Endodermal cell (in vitro differentiated cells): ENCODE measurements at regions not wholly inside any gene's neighbourhood (a gene's known extent, or its start where the extent isn't known, plus 50 kb on each side); places are given as distances from the start of the nearest gene placed in this dataset.

Experiments used
- DNase-seq: peaks from one replicate; pipeline ENCODE4 v3.0.0-alpha.2; 2017
- H3K27ac ChIP-seq: 2 replicates; pipeline ENCODE4 v1.5.1; 2013; ENCODE audit warnings: mild to moderate bottlenecking, low read depth, low read length, moderate library complexity
- H3K27me3 ChIP-seq: 2 replicates; pipeline ENCODE4 v1.6.1; 2013; ENCODE audit warnings: mild to moderate bottlenecking, low read length, moderate library complexity; ENCODE audit not compliant: insufficient read depth, control insufficient read depth, poor library complexity, severe bottlenecking
- H3K36me3 ChIP-seq: 2 replicates; pipeline ENCODE4 v1.7.0; 2013; ENCODE audit warnings: mild to moderate bottlenecking, low read length, moderate library complexity; ENCODE audit not compliant: control insufficient read depth, insufficient read depth
- H3K4me1 ChIP-seq: one replicate; pipeline ENCODE4 v1.7.0; 2013; ENCODE audit warnings: low read length; ENCODE audit not compliant: control insufficient read depth, insufficient read depth
- H3K4me3 ChIP-seq: 2 replicates; pipeline ENCODE4 v1.5.1; 2013; ENCODE audit warnings: mild to moderate bottlenecking, low read length, moderate library complexity
- H3K9ac ChIP-seq: 2 replicates; pipeline ENCODE4 v1.6.1; 2013; ENCODE audit warnings: mild to moderate bottlenecking, low read length, moderate library complexity; ENCODE audit not compliant: poor library complexity, severe bottlenecking; ENCODE audit errors: extremely low read depth
- H3K9me3 ChIP-seq: 2 replicates; pipeline ENCODE4 v1.6.1; 2013; ENCODE audit warnings: mild to moderate bottlenecking, low read length, moderate library complexity; ENCODE audit not compliant: control insufficient read depth
- H3K27ac Mint-ChIP-seq: 2 replicates; pipeline ENCODE4 v1.8.0; 2020; ENCODE audit warnings: mixed read lengths
- H3K27me3 Mint-ChIP-seq: 2 replicates; pipeline ENCODE4 v1.8.0; 2021; ENCODE audit warnings: mild to moderate bottlenecking, mixed read lengths; ENCODE audit not compliant: insufficient read depth
- H3K36me3 Mint-ChIP-seq: 2 replicates; pipeline ENCODE4 v1.8.0; 2020; ENCODE audit warnings: low read depth, mixed read lengths
- H3K4me1 Mint-ChIP-seq: 2 replicates; pipeline ENCODE4 v1.8.0; 2020; ENCODE audit warnings: mixed read lengths
- H3K4me3 Mint-ChIP-seq: 2 replicates; pipeline ENCODE4 v1.8.0; 2020; ENCODE audit warnings: mild to moderate bottlenecking, moderate library complexity, mixed read lengths
- H3K9me3 Mint-ChIP-seq: 2 replicates; pipeline ENCODE4 v1.8.0; 2020; ENCODE audit warnings: mild to moderate bottlenecking, mixed read lengths
- WGBS, 2 experiments: methylation state at CpG; one replicate each; pipeline versions ENCODE4 v1.1.5 to v1.1.7; 2013; ENCODE audit warnings: missing lambda C conversion rate in 2 of 2, mixed read lengths in 1 of 2; ENCODE audit not compliant: insufficient coverage in 1 of 2, insufficient read length in 1 of 2; 5-methylcytosine and 5-hydroxymethylcytosine counted together
- TF ChIP-seq, protein P1 (sequence below): fragments of 200-600 bp; sonication (generic); conservative IDR thresholded peaks from 2 replicates; pipeline ENCODE4 v1.5.0; 2021; ENCODE audit warnings: antibody characterized with exemption, mild to moderate bottlenecking

DNA sequence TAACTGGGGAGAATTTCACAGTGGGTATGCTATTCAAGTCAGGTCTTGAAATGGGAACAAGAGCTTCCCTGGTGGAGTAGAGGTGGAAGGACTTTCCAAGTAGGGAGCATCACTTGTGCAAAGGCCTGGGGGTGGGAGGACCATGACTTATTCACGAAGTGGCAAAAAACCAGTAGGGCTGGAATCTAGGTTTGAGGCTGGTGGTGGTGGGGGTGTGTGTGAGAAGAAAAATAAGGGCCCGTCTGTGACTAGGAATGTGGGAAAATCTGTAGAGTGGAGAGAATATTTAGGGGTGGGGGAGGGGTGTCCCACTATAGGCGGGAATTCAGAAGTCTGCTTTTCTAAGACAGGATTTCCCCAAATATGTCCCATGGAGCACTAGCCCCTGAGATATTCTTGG is 271.9 kb upstream of the TBL1XR1 start:
- no peak for DNase-seq
- Histone ChIP-seq H3K9ac (no peak overlapping the region), H3K4me1 (peaks cover 4% of the 10 kb centered on the region), H3K27me3 (no peaks in the 10 kb centered on the region), H3K36me3 (no peaks in the 10 kb centered on the region), H3K27ac (no peak overlapping the region), H3K9me3 (no peaks in the 10 kb centered on the region), H3K4me3 (no peak overlapping the region)
- TF ChIP-seq, protein P1, sequence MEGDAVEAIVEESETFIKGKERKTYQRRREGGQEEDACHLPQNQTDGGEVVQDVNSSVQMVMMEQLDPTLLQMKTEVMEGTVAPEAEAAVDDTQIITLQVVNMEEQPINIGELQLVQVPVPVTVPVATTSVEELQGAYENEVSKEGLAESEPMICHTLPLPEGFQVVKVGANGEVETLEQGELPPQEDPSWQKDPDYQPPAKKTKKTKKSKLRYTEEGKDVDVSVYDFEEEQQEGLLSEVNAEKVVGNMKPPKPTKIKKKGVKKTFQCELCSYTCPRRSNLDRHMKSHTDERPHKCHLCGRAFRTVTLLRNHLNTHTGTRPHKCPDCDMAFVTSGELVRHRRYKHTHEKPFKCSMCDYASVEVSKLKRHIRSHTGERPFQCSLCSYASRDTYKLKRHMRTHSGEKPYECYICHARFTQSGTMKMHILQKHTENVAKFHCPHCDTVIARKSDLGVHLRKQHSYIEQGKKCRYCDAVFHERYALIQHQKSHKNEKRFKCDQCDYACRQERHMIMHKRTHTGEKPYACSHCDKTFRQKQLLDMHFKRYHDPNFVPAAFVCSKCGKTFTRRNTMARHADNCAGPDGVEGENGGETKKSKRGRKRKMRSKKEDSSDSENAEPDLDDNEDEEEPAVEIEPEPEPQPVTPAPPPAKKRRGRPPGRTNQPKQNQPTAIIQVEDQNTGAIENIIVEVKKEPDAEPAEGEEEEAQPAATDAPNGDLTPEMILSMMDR = no peak
- Mint-ChIP-seq H3K27me3 (no peaks in the 10 kb centered on the region), H3K4me3 (no peak overlapping the region), H3K9me3 (peaks cover 9% of the 10 kb centered on the region), H3K36me3 (no peaks in the 10 kb centered on the region), H3K27ac (no peak overlapping the region), H3K4me1 (peaks cover 12% of the 10 kb centered on the region)
- WGBS, 2 experiments = 87 to 88% methylated on average over 1 to 3 of the region's 3 CpGs

DNA sequence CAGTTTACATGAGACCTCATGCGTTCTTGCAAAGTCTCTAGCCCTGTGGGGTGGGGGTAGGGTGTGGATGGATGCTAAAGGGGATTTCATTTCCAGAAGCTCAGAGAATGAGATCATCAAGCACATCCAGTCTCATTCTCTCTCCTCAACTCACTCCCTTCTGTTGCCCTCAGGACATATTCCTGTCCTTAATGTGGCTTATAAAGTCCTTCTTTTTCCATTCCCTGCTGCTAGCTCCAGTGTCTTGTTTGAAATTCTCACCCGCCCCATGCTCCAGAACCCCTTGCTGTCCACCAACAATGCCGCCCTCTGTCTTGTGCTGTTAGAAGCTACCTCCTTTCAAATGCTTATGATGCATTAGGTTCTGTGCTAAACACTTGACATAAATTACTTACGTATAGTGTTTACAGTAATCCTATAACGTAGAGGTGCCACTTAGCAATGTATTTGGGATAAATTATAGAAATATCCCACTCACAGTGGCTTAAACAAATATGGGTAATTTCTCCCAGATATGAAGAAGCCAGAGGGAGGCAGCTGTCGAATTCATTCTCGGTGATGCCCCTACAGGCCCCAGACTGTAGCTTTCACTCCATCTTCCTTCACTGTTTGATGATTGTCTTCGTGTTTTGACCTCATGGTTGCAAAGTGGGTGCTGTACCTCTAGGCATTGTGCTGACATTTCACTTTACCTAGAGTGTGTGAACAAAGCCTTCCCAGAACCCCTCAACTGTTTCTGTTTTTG is 273.1 kb upstream of the TBL1XR1 start:
- Mint-ChIP-seq H3K36me3 (no peaks in the 10 kb centered on the region), H3K27ac (no peak overlapping the region), H3K27me3 (no peaks in the 10 kb centered on the region), H3K9me3 (peaks cover 9% of the 10 kb centered on the region), H3K4me1 (peaks cover 11% of the 10 kb centered on the region), H3K4me3 (no peak overlapping the region)
- H3K27me3 ChIP-seq = no peaks in the 10 kb centered on the region
- H3K4me3 ChIP-seq = no peak overlapping the region
- no peak overlapping the region for H3K27ac ChIP-seq
- H3K9ac ChIP-seq = no peak overlapping the region
- WGBS, 2 experiments = 92 to 98% methylated on average over 5 to 8 of the region's 8 CpGs
- peaks cover 4% of the 10 kb centered on the region for H3K4me1 ChIP-seq
- TF ChIP-seq, protein P1 = no peak
- no peaks in the 10 kb centered on the region for H3K9me3 ChIP-seq
- no peak for DNase-seq
- no peaks in the 10 kb centered on the region for H3K36me3 ChIP-seq

DNA sequence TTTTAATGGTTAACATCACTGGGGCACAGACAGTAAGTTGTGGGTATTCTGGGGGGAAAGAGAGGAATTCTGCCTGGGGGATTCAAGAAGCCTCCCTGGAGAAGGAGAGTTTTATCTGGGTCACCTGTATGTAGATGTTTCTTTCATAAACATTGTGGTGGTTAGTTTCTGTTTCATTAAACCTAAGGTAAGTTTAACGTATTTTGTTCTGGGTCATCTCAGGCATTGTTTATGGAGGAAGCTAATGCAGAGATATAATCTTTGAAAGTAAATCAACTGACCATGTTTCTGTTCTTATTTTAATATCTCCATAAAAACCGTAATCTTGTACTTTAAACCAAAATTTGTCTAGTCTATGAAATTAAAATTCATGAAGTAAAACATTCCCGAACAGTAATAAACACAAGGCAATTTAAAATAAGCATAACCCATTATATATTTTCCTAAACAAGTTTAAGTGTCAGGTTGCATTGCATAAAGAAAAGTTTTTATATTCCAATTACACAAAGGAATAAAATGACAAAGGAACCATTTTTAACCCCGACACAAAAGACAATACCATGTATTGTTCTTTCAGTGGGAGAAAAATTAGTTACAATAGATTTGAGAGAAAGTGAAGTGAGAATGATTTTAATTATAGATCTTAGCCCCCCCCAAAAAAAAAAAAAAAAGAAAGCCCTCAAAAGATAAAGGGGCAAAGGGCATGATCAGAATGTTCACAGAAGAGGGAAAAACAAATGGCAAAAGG is 274.6 kb upstream of the TBL1XR1 start:
- no peak for DNase-seq
- no peaks in the 10 kb centered on the region for H3K36me3 Mint-ChIP-seq
- no peaks in the 10 kb centered on the region for H3K36me3 ChIP-seq
- H3K27ac Mint-ChIP-seq = no peak overlapping the region
- H3K27me3 ChIP-seq = no peaks in the 10 kb centered on the region
- H3K27me3 Mint-ChIP-seq = no peaks in the 10 kb centered on the region
- no peak overlapping the region for H3K27ac ChIP-seq
- H3K4me3 Mint-ChIP-seq = no peak overlapping the region
- H3K9me3 Mint-ChIP-seq = peaks cover 9% of the 10 kb centered on the region
- peaks cover 11% of the 10 kb centered on the region for H3K4me1 Mint-ChIP-seq
- 96% methylated on average over 3 of the region's 4 CpGs; no CpG with 5 or more reads in 1 of the 2 experiments for WGBS, 2 experiments
- H3K4me1 ChIP-seq = peaks cover 4% of the 10 kb centered on the region
- H3K9me3 ChIP-seq = no peaks in the 10 kb centered on the region
- TF ChIP-seq, protein P1 = no peak
- H3K9ac ChIP-seq = no peak overlapping the region
- no peak overlapping the region for H3K4me3 ChIP-seq
